ENCODE measurements at regions not wholly inside any gene's neighbourhood (a gene's known extent, or its start where the extent isn't known, plus 50 kb on each side); places are given as distances from the start of the nearest gene placed in this dataset.
A peak's percentile ranks its signal among the peaks of the same experiment; 100 is the strongest.
"Not testable (repeated sequence)": the region's sequence is repeated elsewhere in the genome, so short reads cannot be mapped to it uniquely, and the experiment has no call there.

- Histone ChIP-seq H3K27ac (no peak overlapping the region), H3K4me1 (replicated peaks in 1 of 2) (peaks cover 0 to 2% of the 10 kb centered on the region in 2 donors), H3K4me3 (no peak overlapping the region)
- WGBS, 10 experiments: 39 to 100% (median 82%) methylated on average over 1 to 2 of the region's 2 CpGs
- no peak for ATAC-seq (replicated peaks in 6 of 8)
- in situ Hi-C loops (cut with MboI; ENCODE audit: low pct_unique_long_range_greater_than_20kb in 2 of 9, low sequenced_read_pairs in 9 of 9, unreplicated experiment in 9 of 9): no loop called here
Observed at GRCh38 chr13:90726375-90726774, 621.1 kb upstream of the MIR17HG start.

- 13 to 100% (median 90%) methylated on average over 1 of the region's 2 CpGs; no CpG with 5 or more reads in 6 of the 10 experiments for WGBS, 10 experiments
- H3K27ac ChIP-seq: no peak overlapping the region
- ATAC-seq (replicated peaks in 6 of 8): no peak
- in situ Hi-C loops (cut with MboI; ENCODE audit: low pct_unique_long_range_greater_than_20kb in 2 of 9, low sequenced_read_pairs in 9 of 9, unreplicated experiment in 9 of 9): no loop called here
- no peaks in the 10 kb centered on the region for H3K4me1 ChIP-seq (replicated peaks in 1 of 2)
- H3K4me3 ChIP-seq: no peak overlapping the region
Observed at GRCh38 chr13:90732049-90732448, 615.4 kb upstream of the MIR17HG start.

GRCh38 chr13:90734497-90734896 lies 613.0 kb upstream of the MIR17HG start:
- H3K27ac ChIP-seq; in situ Hi-C loops (cut with MboI; ENCODE audit: low pct_unique_long_range_greater_than_20kb in 2 of 9, low sequenced_read_pairs in 9 of 9, unreplicated experiment in 9 of 9); ATAC-seq (replicated peaks in 6 of 8); H3K4me3 ChIP-seq; H3K4me1 ChIP-seq (replicated peaks in 1 of 2): not testable (repeated sequence)

GRCh38 chr13:90738881-90739280 lies 608.6 kb upstream of the MIR17HG start:
- Histone ChIP-seq H3K4me3 (no peak overlapping the region), H3K4me1 (replicated peaks in 1 of 2) (no peaks in the 10 kb centered on the region), H3K27ac (no peak overlapping the region)
- no peak for ATAC-seq (replicated peaks in 6 of 8)
- in situ Hi-C loops (cut with MboI; ENCODE audit: low pct_unique_long_range_greater_than_20kb in 2 of 9, low sequenced_read_pairs in 9 of 9, unreplicated experiment in 9 of 9): no loop called here

- no peak for ATAC-seq (replicated peaks in 6 of 8)
- no peak overlapping the region for H3K4me3 ChIP-seq
- no peaks in the 10 kb centered on the region for H3K4me1 ChIP-seq (replicated peaks in 1 of 2)
- 0 to 100% (median 87%) methylated on average over 1 to 2 of the region's 2 CpGs; no CpG with 5 or more reads in 2 of the 10 experiments for WGBS, 10 experiments
- H3K27ac ChIP-seq: no peak overlapping the region
- in situ Hi-C loops (cut with MboI; ENCODE audit: low pct_unique_long_range_greater_than_20kb in 2 of 9, low sequenced_read_pairs in 9 of 9, unreplicated experiment in 9 of 9): no loop called here
Observed at GRCh38 chr13:90740099-90740498, 607.4 kb upstream of the MIR17HG start.

GRCh38 chr13:90742381-90742780 lies 605.1 kb upstream of the MIR17HG start:
- H3K4me1 ChIP-seq (replicated peaks in 1 of 2): peaks cover 0 to 6% of the 10 kb centered on the region in 2 donors
- H3K27ac ChIP-seq: no peak overlapping the region
- no peak overlapping the region for H3K4me3 ChIP-seq
- no peak for ATAC-seq (replicated peaks in 6 of 8)
- in situ Hi-C loops (cut with MboI; ENCODE audit: low pct_unique_long_range_greater_than_20kb in 2 of 9, low sequenced_read_pairs in 9 of 9, unreplicated experiment in 9 of 9): no loop called here

- no peak overlapping the region for H3K27ac ChIP-seq
- ATAC-seq (replicated peaks in 6 of 8): peak in 3 of 8 experiments; percentile 24 to 33 (median 24)
- WGBS, 10 experiments: 14 to 100% (median 50%) methylated on average over 1 to 3 of the region's 3 CpGs; no CpG with 5 or more reads in 3 of the 10 experiments
- H3K4me3 ChIP-seq: no peak overlapping the region
- peaks cover 0 to 18% of the 10 kb centered on the region in 2 donors for H3K4me1 ChIP-seq (replicated peaks in 1 of 2)
- in situ Hi-C loops (cut with MboI; ENCODE audit: low pct_unique_long_range_greater_than_20kb in 2 of 9, low sequenced_read_pairs in 9 of 9, unreplicated experiment in 9 of 9): no loop called here
Observed at GRCh38 chr13:90746230-90746629, 601.3 kb upstream of the MIR17HG start.

GRCh38 chr13:90750021-90750420 lies 597.5 kb upstream of the MIR17HG start:
- H3K4me1 ChIP-seq (replicated peaks in 1 of 2): peaks cover 0 to 18% of the 10 kb centered on the region in 2 donors
- in situ Hi-C loops (cut with MboI; ENCODE audit: low pct_unique_long_range_greater_than_20kb in 2 of 9, low sequenced_read_pairs in 9 of 9, unreplicated experiment in 9 of 9): no loop called here
- 46 to 96% (median 83%) methylated on average over 1 to 4 of the region's 4 CpGs for WGBS, 10 experiments
- ATAC-seq (replicated peaks in 6 of 8): no peak
- H3K27ac ChIP-seq: peak overlapping the region in 1 of 2 donors; percentile 2
- no peak overlapping the region for H3K4me3 ChIP-seq

- peaks cover 0 to 17% of the 10 kb centered on the region in 2 donors for H3K4me1 ChIP-seq (replicated peaks in 1 of 2)
- ATAC-seq (replicated peaks in 6 of 8): no peak
- no peak overlapping the region for H3K4me3 ChIP-seq
- WGBS, 10 experiments: 0 to 67% (median 17%) methylated on average over 1 of the region's 1 CpG; no CpG with 5 or more reads in 3 of the 10 experiments
- in situ Hi-C loops (cut with MboI; ENCODE audit: low pct_unique_long_range_greater_than_20kb in 2 of 9, low sequenced_read_pairs in 9 of 9, unreplicated experiment in 9 of 9): no loop called here
- H3K27ac ChIP-seq: no peak overlapping the region
Observed at GRCh38 chr13:90751026-90751425, 596.5 kb upstream of the MIR17HG start.

- Histone ChIP-seq H3K4me3 (no peak overlapping the region), H3K4me1 (replicated peaks in 1 of 2) (peaks cover 0 to 12% of the 10 kb centered on the region in 2 donors), H3K27ac (no peak overlapping the region)
- in situ Hi-C loops (cut with MboI; ENCODE audit: low pct_unique_long_range_greater_than_20kb in 2 of 9, low sequenced_read_pairs in 9 of 9, unreplicated experiment in 9 of 9): no loop called here
- 0 to 100% (median 89%) methylated on average over 1 of the region's 1 CpG; no CpG with 5 or more reads in 3 of the 10 experiments for WGBS, 10 experiments
- no peak for ATAC-seq (replicated peaks in 6 of 8)
Observed at GRCh38 chr13:90752070-90752469, 595.4 kb upstream of the MIR17HG start.

- H3K27ac ChIP-seq: no peak overlapping the region
- 6 to 100% (median 40%) methylated on average over 1 to 2 of the region's 2 CpGs; no CpG with 5 or more reads in 3 of the 10 experiments for WGBS, 10 experiments
- no peak overlapping the region for H3K4me3 ChIP-seq
- in situ Hi-C loops (cut with MboI; ENCODE audit: low pct_unique_long_range_greater_than_20kb in 2 of 9, low sequenced_read_pairs in 9 of 9, unreplicated experiment in 9 of 9): no loop called here
- peak in 2 of 8 experiments; percentile 26 to 34 for ATAC-seq (replicated peaks in 6 of 8)
- H3K4me1 ChIP-seq (replicated peaks in 1 of 2): peaks cover 0 to 15% of the 10 kb centered on the region in 2 donors
Observed at GRCh38 chr13:90757127-90757680, 590.3 kb upstream of the MIR17HG start.

GRCh38 chr13:90760639-90761038 lies 586.8 kb upstream of the MIR17HG start:
- in situ Hi-C loops (cut with MboI; ENCODE audit: low pct_unique_long_range_greater_than_20kb in 2 of 9, low sequenced_read_pairs in 9 of 9, unreplicated experiment in 9 of 9): no loop called here
- 0 to 100% (median 80%) methylated on average over 1 of the region's 1 CpG; no CpG with 5 or more reads in 3 of the 10 experiments for WGBS, 10 experiments
- H3K4me3 ChIP-seq: no peak overlapping the region
- peaks cover 5 to 17% of the 10 kb centered on the region in 2 donors for H3K4me1 ChIP-seq (replicated peaks in 1 of 2)
- no peak for ATAC-seq (replicated peaks in 6 of 8)
- no peak overlapping the region for H3K27ac ChIP-seq

GRCh38 chr13:90763476-90764150 lies 583.9 kb upstream of the MIR17HG start:
- in situ Hi-C loops (cut with MboI; ENCODE audit: low pct_unique_long_range_greater_than_20kb in 2 of 9, low sequenced_read_pairs in 9 of 9, unreplicated experiment in 9 of 9): no loop called here
- Histone ChIP-seq H3K4me3 (no peak overlapping the region), H3K27ac (no peak overlapping the region), H3K4me1 (replicated peaks in 1 of 2) (peaks cover 5 to 17% of the 10 kb centered on the region in 2 donors)
- 5 to 100% (median 94%) methylated on average over 1 to 2 of the region's 2 CpGs for WGBS, 10 experiments
- ATAC-seq (replicated peaks in 6 of 8): peak in 2 of 8 experiments; percentile 24 to 43

GRCh38 chr13:90766386-90766902 lies 581.0 kb upstream of the MIR17HG start:
- no peak overlapping the region for H3K27ac ChIP-seq
- no peak overlapping the region for H3K4me3 ChIP-seq
- in situ Hi-C loops (cut with MboI; ENCODE audit: low pct_unique_long_range_greater_than_20kb in 2 of 9, low sequenced_read_pairs in 9 of 9, unreplicated experiment in 9 of 9): no loop called here
- WGBS, 10 experiments: 25 to 100% (median 73%) methylated on average over 1 of the region's 1 CpG; no CpG with 5 or more reads in 2 of the 10 experiments
- ATAC-seq (replicated peaks in 6 of 8): peak in 1 of 8 experiments; percentile 23
- peaks cover 2 to 5% of the 10 kb centered on the region in 2 donors for H3K4me1 ChIP-seq (replicated peaks in 1 of 2)
